Liver (tissue), 8 donors: ENCODE measurements at regions not wholly inside any gene's neighbourhood (a gene's known extent, or its start where the extent isn't known, plus 50 kb on each side); places are given as distances from the start of the nearest gene placed in this dataset.

Source experiments
- DNase-seq: peaks from one replicate; pipeline ENCODE4 v3.0.0-alpha.2; 2017; ENCODE audit warnings: low spot score
- H3K27ac ChIP-seq, 2 donors: one replicate each; pipeline ENCODE4 v1.7.0; 2013; ENCODE audit warnings: inconsistent platforms in 2 of 2, low read length in 2 of 2, control low read depth in 1 of 2, low read depth in 1 of 2, mild to moderate bottlenecking in 1 of 2
- H3K27me3 ChIP-seq, 4 donors: one replicate each; pipeline versions ENCODE4 v1.6.1 to v1.7.0; 2013; ENCODE audit warnings: low read length in 3 of 4, inconsistent platforms in 1 of 4, mild to moderate bottlenecking in 1 of 4, moderate library complexity in 1 of 4; ENCODE audit not compliant: control insufficient read depth in 4 of 4, insufficient read depth in 4 of 4
- H3K36me3 ChIP-seq, 4 donors: one replicate each; pipeline versions ENCODE4 v1.6.1 to v1.7.0; 2013; ENCODE audit warnings: low read length in 3 of 4, mild to moderate bottlenecking in 3 of 4, low read depth in 1 of 4, moderate library complexity in 1 of 4; ENCODE audit not compliant: control insufficient read depth in 4 of 4, insufficient read depth in 3 of 4
- H3K4me1 ChIP-seq, 4 donors: one replicate each; pipeline versions ENCODE4 v1.6.1 to v1.7.0; 2013; ENCODE audit warnings: low read length in 3 of 4, mild to moderate bottlenecking in 3 of 4, moderate library complexity in 1 of 4; ENCODE audit not compliant: control insufficient read depth in 4 of 4, insufficient read depth in 4 of 4
- H3K4me3 ChIP-seq, 3 donors: one replicate each; pipeline versions ENCODE4 v1.6.1 to v1.7.0; 2013; ENCODE audit warnings: low read length in 3 of 3, control low read depth in 1 of 3, low read depth in 1 of 3, mild to moderate bottlenecking in 1 of 3
- H3K9ac ChIP-seq, 2 donors: one replicate each; pipeline ENCODE4 v1.7.0; 2013; ENCODE audit warnings: low read length in 2 of 2, mild to moderate bottlenecking in 2 of 2, moderate library complexity in 2 of 2, control low read depth in 1 of 2, low read depth in 1 of 2
- H3K9me3 ChIP-seq, 4 donors: one replicate each; pipeline versions ENCODE4 v1.6.1 to v1.7.0; 2013; ENCODE audit warnings: low read length in 3 of 4; ENCODE audit not compliant: control insufficient read depth in 4 of 4
- EGR1 ChIP-seq, 2 donors: IDR thresholded peaks; 2 replicates each; pipeline ENCODE4 v1.6.1; 2016 to 2018; ENCODE audit warnings: antibody characterized with exemption in 2 of 2, low read depth in 2 of 2
- FOXA1 ChIP-seq: IDR thresholded peaks from 2 replicates; pipeline ENCODE4 v1.6.1; 2016; ENCODE audit warnings: antibody characterized with exemption
- FOXA2 ChIP-seq: IDR thresholded peaks from 2 replicates; pipeline ENCODE4 v1.6.1; 2016; ENCODE audit warnings: antibody characterized with exemption
- GABPA ChIP-seq, 2 donors: IDR thresholded peaks in 1 of 2; conservative IDR thresholded peaks in 1 of 2; 2 replicates each; pipeline ENCODE4 v1.6.1; 2016; ENCODE audit warnings: antibody characterized with exemption in 2 of 2, mild to moderate bottlenecking in 1 of 2, moderate library complexity in 1 of 2
- HNF4A ChIP-seq, 2 donors: conservative IDR thresholded peaks; 2 replicates each; pipeline ENCODE4 v1.6.1; 2016; ENCODE audit warnings: antibody characterized with exemption in 2 of 2, mild to moderate bottlenecking in 2 of 2
- HNF4G ChIP-seq: IDR thresholded peaks from 2 replicates; pipeline ENCODE4 v1.6.1; 2016; ENCODE audit warnings: antibody characterized with exemption
- JUND ChIP-seq, 2 donors: IDR thresholded peaks; 2 replicates each; pipeline ENCODE4 v1.6.1; 2016; ENCODE audit warnings: antibody characterized with exemption in 2 of 2
- NR2F2 ChIP-seq: IDR thresholded peaks from 2 replicates; pipeline ENCODE4 v1.6.1; 2016; ENCODE audit warnings: antibody characterized with exemption
- RAD21 ChIP-seq, 2 donors: IDR thresholded peaks; 2 replicates each; pipeline ENCODE4 v1.6.1; 2016; ENCODE audit warnings: antibody characterized with exemption in 2 of 2, mild to moderate bottlenecking in 2 of 2
- RXRA ChIP-seq, 2 donors: IDR thresholded peaks; 2 replicates each; pipeline ENCODE4 v1.6.1; 2017 to 2018; ENCODE audit warnings: antibody characterized with exemption in 2 of 2, mild to moderate bottlenecking in 1 of 2
- SP1 ChIP-seq: IDR thresholded peaks from 2 replicates; pipeline ENCODE4 v1.6.1; 2018; ENCODE audit warnings: antibody characterized with exemption, mild to moderate bottlenecking
- TAF1 ChIP-seq: conservative IDR thresholded peaks from 2 replicates; pipeline ENCODE4 v1.6.1; 2016; ENCODE audit warnings: antibody characterized with exemption, mild to moderate bottlenecking
- YY1 ChIP-seq: IDR thresholded peaks from 2 replicates; pipeline ENCODE4 v1.6.1; 2016; ENCODE audit warnings: antibody characterized with exemption, mild to moderate bottlenecking
- WGBS: extraction: QIAGEN DNeasy Blood & Tissue Kit; methylation state at CpG from one replicate; pipeline ENCODE4 v1.1.7; 2013; 5-methylcytosine and 5-hydroxymethylcytosine counted together
- TF ChIP-seq, protein P1 (sequence below): IDR thresholded peaks from 2 replicates; pipeline ENCODE4 v1.6.1; 2016; ENCODE audit warnings: antibody characterized with exemption
- TF ChIP-seq, protein P2 (sequence below): IDR thresholded peaks from 2 replicates; pipeline ENCODE4 v1.6.1; 2016; ENCODE audit warnings: antibody characterized with exemption
- TF ChIP-seq, protein P3 (sequence below): fragments of 150-350 bp; IDR thresholded peaks from 2 replicates; pipeline ENCODE4 v1.5.1; 2017; ENCODE audit warnings: improper control_type of control experiment, low read depth, low read length; ENCODE audit not compliant: missing input control
- TF ChIP-seq, protein P4 (sequence below): IDR thresholded peaks from 2 replicates; pipeline ENCODE4 v1.6.1; 2016; ENCODE audit warnings: antibody characterized with exemption
- TF ChIP-seq, protein P5 (sequence below): IDR thresholded peaks from 2 replicates; pipeline ENCODE4 v1.6.1; 2016; ENCODE audit warnings: antibody characterized with exemption, mild to moderate bottlenecking
- donor health status: healthy.
- donor health status: healthy.
- donor health status: healthy.
- donor health status: healthy.
- donor health status: healthy.

DNA sequence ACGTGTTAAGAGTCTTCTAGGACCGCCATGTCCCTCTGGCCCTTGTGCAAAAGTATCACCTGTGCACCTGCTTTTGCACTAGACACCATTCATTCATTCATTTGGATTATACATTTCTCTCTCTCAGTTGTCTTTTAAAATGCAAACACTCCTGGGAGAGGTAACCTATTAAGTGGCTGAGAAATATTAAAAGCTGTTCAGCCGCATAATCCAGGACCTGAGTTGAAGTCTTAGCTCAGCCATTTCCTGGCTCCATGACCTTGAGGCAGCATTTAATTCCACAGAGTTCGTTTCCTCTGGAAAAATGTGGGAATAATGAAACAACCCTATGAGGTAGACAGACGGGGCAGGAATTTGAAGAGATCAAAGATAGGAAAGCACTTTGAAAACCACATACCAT, 251.6 kb downstream of the RPS24 start:
- H3K9ac ChIP-seq, result no peak overlapping the region
- TF ChIP-seq NR2F2 (no peak), HNF4G (no peak), FOXA2 (no peak), HNF4A (conservative IDR thresholded peaks at IDR 0.05) (no peak), JUND (IDR thresholded peaks at IDR 0.05) (no peak), EGR1 (IDR thresholded peaks at IDR 0.05; ENCODE audit: low read depth in 2 of 2) (no peak), GABPA (IDR thresholded peaks at IDR 0.05 in 1 of 2, conservative IDR thresholded peaks at IDR 0.05 in 1 of 2) (no peak), YY1 (no peak), FOXA1 (no peak), RAD21 (IDR thresholded peaks at IDR 0.05) (no peak), RXRA (IDR thresholded peaks at IDR 0.05) (no peak), TAF1 (no peak), SP1 (no peak)
- TF ChIP-seq, protein P1, sequence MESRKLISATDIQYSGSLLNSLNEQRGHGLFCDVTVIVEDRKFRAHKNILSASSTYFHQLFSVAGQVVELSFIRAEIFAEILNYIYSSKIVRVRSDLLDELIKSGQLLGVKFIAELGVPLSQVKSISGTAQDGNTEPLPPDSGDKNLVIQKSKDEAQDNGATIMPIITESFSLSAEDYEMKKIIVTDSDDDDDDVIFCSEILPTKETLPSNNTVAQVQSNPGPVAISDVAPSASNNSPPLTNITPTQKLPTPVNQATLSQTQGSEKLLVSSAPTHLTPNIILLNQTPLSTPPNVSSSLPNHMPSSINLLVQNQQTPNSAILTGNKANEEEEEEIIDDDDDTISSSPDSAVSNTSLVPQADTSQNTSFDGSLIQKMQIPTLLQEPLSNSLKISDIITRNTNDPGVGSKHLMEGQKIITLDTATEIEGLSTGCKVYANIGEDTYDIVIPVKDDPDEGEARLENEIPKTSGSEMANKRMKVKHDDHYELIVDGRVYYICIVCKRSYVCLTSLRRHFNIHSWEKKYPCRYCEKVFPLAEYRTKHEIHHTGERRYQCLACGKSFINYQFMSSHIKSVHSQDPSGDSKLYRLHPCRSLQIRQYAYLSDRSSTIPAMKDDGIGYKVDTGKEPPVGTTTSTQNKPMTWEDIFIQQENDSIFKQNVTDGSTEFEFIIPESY, result no peak
- TF ChIP-seq, protein P2, sequence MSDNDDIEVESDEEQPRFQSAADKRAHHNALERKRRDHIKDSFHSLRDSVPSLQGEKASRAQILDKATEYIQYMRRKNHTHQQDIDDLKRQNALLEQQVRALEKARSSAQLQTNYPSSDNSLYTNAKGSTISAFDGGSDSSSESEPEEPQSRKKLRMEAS, result no peak
- TF ChIP-seq, protein P3, sequence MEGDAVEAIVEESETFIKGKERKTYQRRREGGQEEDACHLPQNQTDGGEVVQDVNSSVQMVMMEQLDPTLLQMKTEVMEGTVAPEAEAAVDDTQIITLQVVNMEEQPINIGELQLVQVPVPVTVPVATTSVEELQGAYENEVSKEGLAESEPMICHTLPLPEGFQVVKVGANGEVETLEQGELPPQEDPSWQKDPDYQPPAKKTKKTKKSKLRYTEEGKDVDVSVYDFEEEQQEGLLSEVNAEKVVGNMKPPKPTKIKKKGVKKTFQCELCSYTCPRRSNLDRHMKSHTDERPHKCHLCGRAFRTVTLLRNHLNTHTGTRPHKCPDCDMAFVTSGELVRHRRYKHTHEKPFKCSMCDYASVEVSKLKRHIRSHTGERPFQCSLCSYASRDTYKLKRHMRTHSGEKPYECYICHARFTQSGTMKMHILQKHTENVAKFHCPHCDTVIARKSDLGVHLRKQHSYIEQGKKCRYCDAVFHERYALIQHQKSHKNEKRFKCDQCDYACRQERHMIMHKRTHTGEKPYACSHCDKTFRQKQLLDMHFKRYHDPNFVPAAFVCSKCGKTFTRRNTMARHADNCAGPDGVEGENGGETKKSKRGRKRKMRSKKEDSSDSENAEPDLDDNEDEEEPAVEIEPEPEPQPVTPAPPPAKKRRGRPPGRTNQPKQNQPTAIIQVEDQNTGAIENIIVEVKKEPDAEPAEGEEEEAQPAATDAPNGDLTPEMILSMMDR, result no peak
- TF ChIP-seq, protein P4, sequence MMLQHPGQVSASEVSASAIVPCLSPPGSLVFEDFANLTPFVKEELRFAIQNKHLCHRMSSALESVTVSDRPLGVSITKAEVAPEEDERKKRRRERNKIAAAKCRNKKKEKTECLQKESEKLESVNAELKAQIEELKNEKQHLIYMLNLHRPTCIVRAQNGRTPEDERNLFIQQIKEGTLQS, result no peak
- TF ChIP-seq, protein P5, sequence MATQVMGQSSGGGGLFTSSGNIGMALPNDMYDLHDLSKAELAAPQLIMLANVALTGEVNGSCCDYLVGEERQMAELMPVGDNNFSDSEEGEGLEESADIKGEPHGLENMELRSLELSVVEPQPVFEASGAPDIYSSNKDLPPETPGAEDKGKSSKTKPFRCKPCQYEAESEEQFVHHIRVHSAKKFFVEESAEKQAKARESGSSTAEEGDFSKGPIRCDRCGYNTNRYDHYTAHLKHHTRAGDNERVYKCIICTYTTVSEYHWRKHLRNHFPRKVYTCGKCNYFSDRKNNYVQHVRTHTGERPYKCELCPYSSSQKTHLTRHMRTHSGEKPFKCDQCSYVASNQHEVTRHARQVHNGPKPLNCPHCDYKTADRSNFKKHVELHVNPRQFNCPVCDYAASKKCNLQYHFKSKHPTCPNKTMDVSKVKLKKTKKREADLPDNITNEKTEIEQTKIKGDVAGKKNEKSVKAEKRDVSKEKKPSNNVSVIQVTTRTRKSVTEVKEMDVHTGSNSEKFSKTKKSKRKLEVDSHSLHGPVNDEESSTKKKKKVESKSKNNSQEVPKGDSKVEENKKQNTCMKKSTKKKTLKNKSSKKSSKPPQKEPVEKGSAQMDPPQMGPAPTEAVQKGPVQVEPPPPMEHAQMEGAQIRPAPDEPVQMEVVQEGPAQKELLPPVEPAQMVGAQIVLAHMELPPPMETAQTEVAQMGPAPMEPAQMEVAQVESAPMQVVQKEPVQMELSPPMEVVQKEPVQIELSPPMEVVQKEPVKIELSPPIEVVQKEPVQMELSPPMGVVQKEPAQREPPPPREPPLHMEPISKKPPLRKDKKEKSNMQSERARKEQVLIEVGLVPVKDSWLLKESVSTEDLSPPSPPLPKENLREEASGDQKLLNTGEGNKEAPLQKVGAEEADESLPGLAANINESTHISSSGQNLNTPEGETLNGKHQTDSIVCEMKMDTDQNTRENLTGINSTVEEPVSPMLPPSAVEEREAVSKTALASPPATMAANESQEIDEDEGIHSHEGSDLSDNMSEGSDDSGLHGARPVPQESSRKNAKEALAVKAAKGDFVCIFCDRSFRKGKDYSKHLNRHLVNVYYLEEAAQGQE, result no peak
- 82% methylated on average over 5 of the region's 5 CpGs for WGBS
- H3K27ac ChIP-seq, result no peak overlapping the region
- DNase-seq, result no peak
- no peaks in the 10 kb centered on the region for H3K27me3 ChIP-seq
- H3K9me3 ChIP-seq, result no peaks in the 10 kb centered on the region
- H3K4me1 ChIP-seq, result no peaks in the 10 kb centered on the region
- H3K4me3 ChIP-seq, result no peak overlapping the region
- no peaks in the 10 kb centered on the region for H3K36me3 ChIP-seq
